ENCODE measurements at regions not wholly inside any gene's neighbourhood (a gene's known extent, or its start where the extent isn't known, plus 50 kb on each side); places are given as distances from the start of the nearest gene placed in this dataset.

DNA sequence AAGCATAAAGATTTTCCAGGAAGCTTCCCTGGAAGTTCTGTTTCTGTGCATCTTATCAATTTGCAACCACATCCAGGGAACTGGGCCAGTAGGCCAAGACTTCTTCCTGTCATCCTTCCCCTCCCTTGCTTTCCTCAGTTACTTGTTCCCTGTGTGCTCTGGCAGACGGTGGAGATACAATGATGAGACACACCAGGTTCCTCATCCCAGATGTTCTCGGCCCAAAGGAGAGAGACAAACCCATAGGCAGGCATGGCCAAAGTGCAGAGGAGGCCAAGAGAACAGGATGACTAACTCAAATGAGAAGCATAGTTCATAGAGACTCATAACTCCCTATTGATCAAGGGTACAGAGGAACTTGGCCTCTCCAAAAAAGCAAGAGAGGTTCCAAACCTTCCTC, 652.6 kb downstream of the CCDC171 start:
- TF ChIP-seq, protein P1, sequence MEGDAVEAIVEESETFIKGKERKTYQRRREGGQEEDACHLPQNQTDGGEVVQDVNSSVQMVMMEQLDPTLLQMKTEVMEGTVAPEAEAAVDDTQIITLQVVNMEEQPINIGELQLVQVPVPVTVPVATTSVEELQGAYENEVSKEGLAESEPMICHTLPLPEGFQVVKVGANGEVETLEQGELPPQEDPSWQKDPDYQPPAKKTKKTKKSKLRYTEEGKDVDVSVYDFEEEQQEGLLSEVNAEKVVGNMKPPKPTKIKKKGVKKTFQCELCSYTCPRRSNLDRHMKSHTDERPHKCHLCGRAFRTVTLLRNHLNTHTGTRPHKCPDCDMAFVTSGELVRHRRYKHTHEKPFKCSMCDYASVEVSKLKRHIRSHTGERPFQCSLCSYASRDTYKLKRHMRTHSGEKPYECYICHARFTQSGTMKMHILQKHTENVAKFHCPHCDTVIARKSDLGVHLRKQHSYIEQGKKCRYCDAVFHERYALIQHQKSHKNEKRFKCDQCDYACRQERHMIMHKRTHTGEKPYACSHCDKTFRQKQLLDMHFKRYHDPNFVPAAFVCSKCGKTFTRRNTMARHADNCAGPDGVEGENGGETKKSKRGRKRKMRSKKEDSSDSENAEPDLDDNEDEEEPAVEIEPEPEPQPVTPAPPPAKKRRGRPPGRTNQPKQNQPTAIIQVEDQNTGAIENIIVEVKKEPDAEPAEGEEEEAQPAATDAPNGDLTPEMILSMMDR (IDR thresholded peaks at IDR 0.05): no peak
- TF ChIP-seq POLR2A (IDR thresholded peaks at IDR 0.05): no peak
- no peak for TF ChIP-seq POLR2AphosphoS5 (IDR thresholded peaks at IDR 0.05; ENCODE audit: insufficient read depth in 1 of 2, low read depth in 1 of 2)
- intact Hi-C loops (cut with DNase I): no loop called here
- H3K36me3 ChIP-seq: no peaks in the 10 kb centered on the region
- no peaks in the 10 kb centered on the region for H3K9me3 ChIP-seq
- no peaks in the 10 kb centered on the region for H3K27me3 ChIP-seq
- no peak for DNase-seq (ENCODE audit: extremely low spot score in 2 of 2)
- no peak overlapping the region for H3K4me3 ChIP-seq
- H3K27ac ChIP-seq: no peak overlapping the region
- H3K4me1 ChIP-seq: peaks cover 19% of the 10 kb centered on the region

DNA sequence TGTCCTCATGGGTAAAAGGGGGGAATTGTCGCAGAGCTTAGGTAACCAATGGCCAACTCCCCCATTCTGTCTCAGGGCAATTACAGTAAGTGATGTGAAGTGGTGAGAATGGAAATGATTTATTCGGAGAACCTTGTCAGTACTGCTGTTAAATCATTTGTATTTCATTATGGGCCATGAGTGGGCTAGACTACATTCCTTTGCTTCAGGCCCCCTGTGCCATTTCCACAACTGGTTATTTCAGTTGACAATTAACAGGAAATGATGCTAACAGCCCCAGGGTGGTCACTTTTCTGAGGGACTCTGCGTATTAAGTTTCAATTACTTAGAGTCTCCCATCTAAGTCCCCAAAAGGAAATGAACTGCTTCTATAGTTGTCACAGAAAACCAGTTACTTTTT, 653.7 kb downstream of the CCDC171 start:
- no peak overlapping the region for H3K4me3 ChIP-seq
- peaks cover 19% of the 10 kb centered on the region for H3K4me1 ChIP-seq
- intact Hi-C loops (cut with DNase I): no loop called here

DNA sequence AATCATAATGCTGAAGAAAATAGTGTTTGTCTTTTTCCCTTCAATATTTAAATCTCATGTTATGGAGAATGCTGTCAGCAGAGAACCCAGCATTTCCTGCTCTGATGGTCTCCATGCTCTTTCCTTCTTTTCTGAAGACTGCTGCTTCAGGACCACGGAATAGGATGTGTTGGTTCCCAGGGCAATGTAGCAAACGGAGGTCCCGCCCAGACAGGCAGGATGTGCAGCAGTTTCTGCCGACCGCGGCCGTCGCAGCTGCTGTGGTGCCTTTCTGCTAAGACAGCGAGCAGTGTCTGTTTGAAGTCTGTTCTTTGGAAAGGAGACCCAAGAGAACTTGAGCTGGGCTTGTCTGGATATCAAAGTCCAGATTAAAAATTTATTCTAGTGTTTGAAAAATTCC, 654.3 kb downstream of the CCDC171 start:
- Histone ChIP-seq H3K36me3 (no peaks in the 10 kb centered on the region), H3K9me3 (no peaks in the 10 kb centered on the region), H3K4me3 (no peak overlapping the region), H3K27ac (no peak overlapping the region), H3K4me1 (peaks cover 19% of the 10 kb centered on the region), H3K27me3 (no peaks in the 10 kb centered on the region)
- TF ChIP-seq POLR2AphosphoS5 (IDR thresholded peaks at IDR 0.05; ENCODE audit: insufficient read depth in 1 of 2, low read depth in 1 of 2) (no peak), POLR2A (IDR thresholded peaks at IDR 0.05) (no peak)
- TF ChIP-seq, protein P1 (IDR thresholded peaks at IDR 0.05): no peak
- no peak for DNase-seq (ENCODE audit: extremely low spot score in 2 of 2)
- intact Hi-C loops (cut with DNase I): no loop called here

More for the DNA sequence above, 653.7 kb downstream of the CCDC171 start:
- TF ChIP-seq, protein P1 (IDR thresholded peaks at IDR 0.05): no peak
- TF ChIP-seq POLR2A (IDR thresholded peaks at IDR 0.05) (no peak), POLR2AphosphoS5 (IDR thresholded peaks at IDR 0.05; ENCODE audit: insufficient read depth in 1 of 2, low read depth in 1 of 2) (no peak)
- DNase-seq (ENCODE audit: extremely low spot score in 2 of 2): no peak
- Histone ChIP-seq H3K36me3 (no peaks in the 10 kb centered on the region), H3K27ac (no peak overlapping the region), H3K9me3 (no peaks in the 10 kb centered on the region), H3K27me3 (no peaks in the 10 kb centered on the region)

DNA sequence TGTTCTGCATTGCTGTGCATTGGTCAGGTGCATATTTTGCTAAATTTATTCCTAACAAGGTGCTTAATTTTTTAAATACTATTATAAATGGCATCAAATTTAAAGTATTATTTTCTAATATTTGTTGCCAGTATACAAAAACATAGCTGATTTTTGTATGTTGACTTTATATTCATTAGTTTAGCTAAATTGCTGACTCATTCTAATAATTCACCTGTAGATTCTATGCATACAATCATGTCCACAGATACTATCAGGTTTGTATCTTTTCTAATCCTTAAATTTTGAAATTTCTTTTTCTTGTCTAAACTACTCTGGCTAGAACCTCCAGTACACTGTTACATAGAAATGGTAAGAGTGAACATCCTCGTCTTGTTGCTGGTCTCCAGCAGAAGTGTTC, 657.6 kb downstream of the CCDC171 start:
- Histone ChIP-seq H3K27me3 (no peaks in the 10 kb centered on the region), H3K27ac (no peak overlapping the region), H3K9me3 (no peaks in the 10 kb centered on the region), H3K4me3 (no peak overlapping the region), H3K36me3 (no peaks in the 10 kb centered on the region), H3K4me1 (peaks cover 10% of the 10 kb centered on the region)
- intact Hi-C loops (cut with DNase I): no loop called here
- TF ChIP-seq, protein P1 (IDR thresholded peaks at IDR 0.05): no peak
- TF ChIP-seq POLR2A (IDR thresholded peaks at IDR 0.05) (no peak), POLR2AphosphoS5 (IDR thresholded peaks at IDR 0.05; ENCODE audit: insufficient read depth in 1 of 2, low read depth in 1 of 2) (no peak)
- no peak for DNase-seq (ENCODE audit: extremely low spot score in 2 of 2)

DNA sequence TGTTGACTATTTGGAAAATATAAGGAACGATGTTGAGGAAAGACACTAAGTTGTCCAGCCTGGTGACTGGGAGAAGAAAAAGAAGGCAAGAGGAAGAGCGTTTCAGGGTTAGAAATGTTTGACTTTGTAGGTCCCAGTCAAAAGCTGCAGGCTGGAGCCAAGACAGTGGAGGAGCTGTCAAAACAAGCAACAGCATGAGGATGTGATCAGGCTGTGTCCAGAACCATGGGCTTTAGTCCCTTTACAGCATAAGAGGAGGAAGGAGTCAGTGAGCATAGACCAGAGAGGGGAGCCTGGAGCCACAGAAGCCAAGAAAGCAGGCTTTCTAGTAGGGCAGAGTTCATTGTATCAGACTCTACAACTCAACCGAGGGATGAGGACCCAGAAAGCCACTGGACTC, 658.5 kb downstream of the BNC2 start:
- intact Hi-C loops (cut with DNase I): no loop called here
- no peak for TF ChIP-seq POLR2A (IDR thresholded peaks at IDR 0.05)
- Histone ChIP-seq H3K4me3 (no peak overlapping the region), H3K4me1 (peaks cover 10% of the 10 kb centered on the region), H3K27ac (no peak overlapping the region), H3K9me3 (no peaks in the 10 kb centered on the region), H3K27me3 (no peaks in the 10 kb centered on the region), H3K36me3 (no peaks in the 10 kb centered on the region)
- no peak for DNase-seq (ENCODE audit: extremely low spot score in 2 of 2)
